ENCODE measurements at regions not wholly inside any gene's neighbourhood (a gene's known extent, or its start where the extent isn't known, plus 50 kb on each side); places are given as distances from the start of the nearest gene placed in this dataset.
"Not testable (repeated sequence)": the region's sequence is repeated elsewhere in the genome, so short reads cannot be mapped to it uniquely, and the experiment has no call there.

- Mint-ChIP-seq H3K4me1 (no peaks in the 10 kb centered on the region), H3K4me3 (no peak overlapping the region), H3K27ac (no peak overlapping the region), H3K9me3 (no peaks in the 10 kb centered on the region), H3K36me3 (ENCODE audit: low read depth) (no peaks in the 10 kb centered on the region), H3K27me3 (ENCODE audit: low read depth) (peaks cover 4% of the 10 kb centered on the region)
- no peak for TF ChIP-seq CTCF (IDR thresholded peaks at IDR 0.05; ENCODE audit: unreplicated experiment in 3 of 3)
These were observed 215.1 kb upstream of the LRRTM4 start for GRCh38 chr2:77737236-77737635.

- Mint-ChIP-seq H3K4me1 (no peaks in the 10 kb centered on the region), H3K36me3 (ENCODE audit: low read depth) (peaks cover 3% of the 10 kb centered on the region), H3K27me3 (ENCODE audit: low read depth) (no peaks in the 10 kb centered on the region), H3K27ac (no peak overlapping the region), H3K4me3 (no peak overlapping the region), H3K9me3 (peaks cover 9% of the 10 kb centered on the region)
- no peak for TF ChIP-seq CTCF (IDR thresholded peaks at IDR 0.05; ENCODE audit: unreplicated experiment in 3 of 3)
These were observed 224.6 kb upstream of the LRRTM4 start for GRCh38 chr2:77746780-77747179.

GRCh38 chr2:77753710-77754345, 231.7 kb upstream of the LRRTM4 start:
- H3K27me3 Mint-ChIP-seq (ENCODE audit: low read depth); H3K27ac Mint-ChIP-seq; H3K4me1 Mint-ChIP-seq; H3K36me3 Mint-ChIP-seq (ENCODE audit: low read depth): not testable (repeated sequence)
- Mint-ChIP-seq H3K9me3 (peaks cover 24% of the 10 kb centered on the region), H3K4me3 (peak overlapping the region; percentile 79 to 86 (median 84))

- no peak for TF ChIP-seq CTCF (IDR thresholded peaks at IDR 0.05; ENCODE audit: unreplicated experiment in 3 of 3)
- H3K27ac Mint-ChIP-seq, result no peak overlapping the region
- no peaks in the 10 kb centered on the region for H3K36me3 Mint-ChIP-seq (ENCODE audit: low read depth)
- H3K4me3 Mint-ChIP-seq, result no peak overlapping the region
- peaks cover 8% of the 10 kb centered on the region for H3K9me3 Mint-ChIP-seq
- H3K4me1 Mint-ChIP-seq, result no peaks in the 10 kb centered on the region
- H3K27me3 Mint-ChIP-seq (ENCODE audit: low read depth), result no peaks in the 10 kb centered on the region
These were observed 245.4 kb upstream of the LRRTM4 start for GRCh38 chr2:77767388-77768076.

GRCh38 chr2:77768508-77768907, 246.3 kb upstream of the LRRTM4 start:
- H3K4me1 Mint-ChIP-seq, result no peaks in the 10 kb centered on the region
- H3K27ac Mint-ChIP-seq, result no peak overlapping the region
- TF ChIP-seq CTCF (IDR thresholded peaks at IDR 0.05; ENCODE audit: unreplicated experiment in 3 of 3), result no peak
- H3K4me3 Mint-ChIP-seq, result no peak overlapping the region
- peaks cover 9% of the 10 kb centered on the region for H3K9me3 Mint-ChIP-seq
- no peaks in the 10 kb centered on the region for H3K36me3 Mint-ChIP-seq (ENCODE audit: low read depth)
- no peaks in the 10 kb centered on the region for H3K27me3 Mint-ChIP-seq (ENCODE audit: low read depth)

- H3K27ac Mint-ChIP-seq, result peak overlapping the region in 1 of 3 experiments; percentile 8
- no peak overlapping the region for H3K4me3 Mint-ChIP-seq
- H3K27me3 Mint-ChIP-seq (ENCODE audit: low read depth), result no peaks in the 10 kb centered on the region
- peaks cover 4% of the 10 kb centered on the region for H3K36me3 Mint-ChIP-seq (ENCODE audit: low read depth)
- peaks cover 14% of the 10 kb centered on the region for H3K9me3 Mint-ChIP-seq
- H3K4me1 Mint-ChIP-seq, result no peaks in the 10 kb centered on the region
- TF ChIP-seq CTCF (IDR thresholded peaks at IDR 0.05; ENCODE audit: unreplicated experiment in 3 of 3), result no peak
These were observed 256.7 kb upstream of the LRRTM4 start for GRCh38 chr2:77778917-77779316.

GRCh38 chr2:77793500-77793899, 271.3 kb upstream of the LRRTM4 start:
- not testable (repeated sequence) for H3K27ac Mint-ChIP-seq; H3K27me3 Mint-ChIP-seq (ENCODE audit: low read depth); H3K9me3 Mint-ChIP-seq; H3K4me1 Mint-ChIP-seq; H3K4me3 Mint-ChIP-seq; H3K36me3 Mint-ChIP-seq (ENCODE audit: low read depth)

Data from nephron (organoid).